Hepatic stellate cell (primary cell): ENCODE measurements at regions not wholly inside any gene's neighbourhood (a gene's known extent, or its start where the extent isn't known, plus 50 kb on each side); places are given as distances from the start of the nearest gene placed in this dataset.
"Not testable (repeated sequence)": the region's sequence is repeated elsewhere in the genome, so short reads cannot be mapped to it uniquely, and the experiment has no call there.

ENCODE experiments used
- DNase-seq: peaks from one replicate; pipeline ENCODE4 v3.0.0; 2011; ENCODE audit warnings: low spot score

DNA sequence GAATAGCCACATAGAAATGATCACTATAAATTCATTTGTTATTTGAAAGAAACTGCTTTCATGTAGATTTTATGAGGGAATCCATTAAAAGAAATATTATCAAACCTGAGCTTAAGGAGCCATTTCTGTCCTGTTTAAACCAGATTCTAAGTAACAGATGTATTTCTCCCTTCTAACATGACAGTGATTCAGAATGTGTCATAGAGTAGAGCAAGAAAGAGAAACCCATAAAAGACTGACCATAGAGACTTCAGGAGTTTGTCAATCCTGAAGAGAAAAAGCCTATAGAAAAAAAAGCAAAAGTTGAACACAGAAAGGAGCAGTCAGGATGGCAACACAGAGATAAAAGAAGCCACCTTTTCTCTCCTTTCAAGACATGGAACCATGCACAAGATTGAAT, 390.6 kb downstream of the PRIM2 start:
- DNase-seq, result peak; percentile 0

DNA sequence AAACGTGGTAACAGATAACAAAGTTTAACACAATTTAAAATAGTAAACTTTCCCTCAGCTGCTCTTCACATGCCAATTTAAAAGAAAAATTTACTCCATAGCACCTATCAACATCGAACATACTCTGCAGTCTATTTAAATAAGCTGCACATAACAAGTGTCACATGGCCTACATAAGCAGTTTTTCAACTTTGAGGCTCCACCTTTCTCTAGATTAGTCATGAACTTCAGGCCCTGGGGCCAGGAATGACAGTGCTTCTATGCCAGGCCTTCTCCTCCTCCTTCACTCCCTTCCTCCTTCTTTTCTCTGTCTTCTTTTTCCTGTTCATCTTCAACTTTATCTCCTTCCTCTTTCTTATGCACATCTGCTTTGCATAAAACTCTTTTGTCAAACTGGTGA, 405.1 kb downstream of the PRIM2 start:
- DNase-seq, result not testable (repeated sequence)

DNA sequence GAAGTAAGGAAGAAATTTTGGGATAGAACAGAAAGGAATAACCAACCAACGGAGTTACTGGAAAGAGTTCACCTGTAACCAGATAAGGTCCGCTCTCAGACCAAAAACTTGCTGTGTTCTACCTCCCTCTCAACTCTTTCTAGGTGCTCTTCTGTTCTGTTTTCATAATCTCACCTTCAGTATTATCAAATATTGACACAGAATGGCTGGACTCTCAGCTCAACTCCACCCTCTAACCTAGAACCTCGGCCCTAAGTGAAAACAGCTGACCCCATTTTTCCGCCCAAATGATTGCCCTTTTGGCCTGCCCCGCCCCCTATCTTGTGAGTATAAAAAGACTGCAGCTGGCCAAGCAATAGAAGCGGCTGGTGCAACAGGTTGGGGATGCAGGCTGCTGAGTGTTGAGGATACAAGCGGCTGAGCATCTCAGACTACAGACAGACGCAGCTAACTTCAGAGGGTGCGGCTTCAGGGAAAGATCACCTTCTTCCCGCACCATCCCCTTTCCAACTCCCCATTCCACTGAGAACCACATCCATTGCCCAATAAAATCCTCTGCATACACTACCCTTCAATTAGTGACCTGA, 406.5 kb downstream of the PRIM2 start:
- not testable (repeated sequence) for DNase-seq

DNA sequence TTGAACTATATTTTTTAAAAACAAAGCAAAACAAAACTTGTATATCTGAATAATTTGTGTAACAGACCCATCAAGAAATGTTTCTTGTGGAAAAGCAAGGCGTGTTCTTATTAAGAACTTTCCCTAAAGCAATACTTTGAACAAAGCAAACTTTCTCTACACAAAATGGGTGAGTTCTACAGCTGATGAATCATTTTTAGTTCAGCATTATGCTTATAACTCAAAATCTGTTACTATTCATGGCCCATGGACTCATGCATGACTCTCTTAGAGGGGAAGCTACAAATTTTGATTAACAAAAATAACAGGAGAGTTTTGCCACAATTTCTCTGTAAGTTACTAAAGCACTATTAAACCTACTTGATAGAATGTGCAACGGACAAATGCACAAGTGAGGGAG, 412.0 kb downstream of the PRIM2 start:
- DNase-seq, result not testable (repeated sequence)

DNA sequence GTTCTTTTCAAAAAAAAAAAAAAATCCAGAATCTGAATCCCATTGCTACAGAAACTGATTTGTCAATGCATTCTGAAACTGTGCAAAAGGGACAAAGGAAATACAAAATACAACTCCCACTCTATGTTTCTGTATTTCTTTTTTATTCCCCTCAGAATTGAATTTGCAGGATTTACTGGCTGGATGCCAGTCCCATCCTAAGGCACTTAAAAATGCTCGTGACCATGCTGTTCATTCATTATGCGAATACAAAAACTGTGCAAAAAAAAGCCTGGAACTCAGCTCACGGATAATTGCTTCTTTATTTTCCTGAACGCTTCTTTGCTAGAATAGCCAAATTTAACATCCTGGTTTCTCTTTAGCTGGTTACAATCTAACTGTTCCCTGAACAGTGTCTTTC, 413.3 kb downstream of the PRIM2 start:
- DNase-seq, result not testable (repeated sequence)

DNA sequence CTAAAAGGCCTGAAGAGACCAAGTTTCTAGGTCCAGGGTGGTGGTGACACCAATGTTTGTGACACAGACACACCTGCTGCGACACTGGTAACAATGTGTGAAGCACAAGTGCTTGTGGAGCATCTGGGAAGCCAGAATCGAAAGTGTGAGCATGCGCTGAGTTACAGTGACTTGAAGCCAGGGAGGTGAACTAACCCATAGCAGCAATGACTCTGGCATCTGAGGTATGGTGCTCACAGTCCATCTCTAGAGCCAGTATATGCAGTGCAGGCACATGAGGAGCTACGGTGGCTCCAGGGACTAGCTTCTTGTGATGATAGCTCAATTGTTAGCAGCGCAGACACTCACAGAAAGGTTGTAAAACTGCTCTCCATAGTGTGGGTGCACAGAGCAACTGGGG, 430.3 kb downstream of the PRIM2 start:
- not testable (repeated sequence) for DNase-seq

DNA sequence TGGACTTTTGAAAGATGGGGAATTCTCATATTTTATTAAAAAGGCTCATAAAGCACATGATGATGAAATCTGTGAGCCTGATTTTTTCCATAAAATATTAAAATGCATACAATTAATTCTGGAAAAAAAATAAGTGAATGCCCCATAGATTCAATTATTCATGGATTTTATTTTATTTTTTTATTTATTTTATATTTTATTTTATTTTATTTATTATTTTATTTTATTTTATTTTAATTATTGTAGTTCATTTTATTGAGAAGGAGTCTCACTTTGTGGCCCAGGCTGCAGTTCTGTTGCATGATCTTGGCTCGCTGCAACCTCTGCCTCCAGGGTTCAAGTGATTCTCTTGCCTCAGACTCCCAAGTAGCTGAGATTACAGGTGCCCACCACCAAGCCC, 442.4 kb downstream of the PRIM2 start:
- DNase-seq, result not testable (repeated sequence)

DNA sequence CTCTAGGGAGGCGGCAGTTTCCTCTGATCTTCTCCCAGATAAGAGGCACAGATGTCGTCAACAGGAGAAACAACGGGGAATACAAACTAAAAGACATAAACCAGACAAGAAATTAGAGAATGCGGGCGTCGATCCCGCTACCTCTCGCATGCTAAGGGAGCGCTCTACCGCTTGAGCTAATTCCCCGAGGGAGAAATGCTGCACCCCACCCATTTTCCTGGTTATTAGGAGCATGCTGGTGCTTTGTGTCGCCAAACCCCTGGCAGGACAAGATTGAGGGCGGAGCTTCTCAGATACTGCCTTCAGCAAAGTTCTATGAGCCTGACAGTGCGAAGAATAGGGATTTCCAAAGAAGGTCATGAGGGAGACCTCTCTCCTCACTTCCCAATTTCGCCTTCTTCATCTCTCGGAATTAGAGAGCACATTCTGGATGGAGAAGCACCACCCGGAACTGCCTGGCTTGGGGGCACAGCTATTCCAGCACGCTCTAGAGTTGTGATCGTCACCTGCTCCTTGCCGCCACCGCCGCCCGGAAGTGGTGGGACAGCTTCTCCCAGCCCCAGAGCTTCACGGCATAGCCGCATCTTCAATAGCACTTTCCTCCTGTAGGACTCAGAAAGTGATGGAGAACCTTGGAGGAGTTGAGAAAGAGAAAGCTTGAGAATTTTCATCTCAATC, 475.4 kb downstream of the PRIM2 start:
- not testable (repeated sequence) for DNase-seq

DNA sequence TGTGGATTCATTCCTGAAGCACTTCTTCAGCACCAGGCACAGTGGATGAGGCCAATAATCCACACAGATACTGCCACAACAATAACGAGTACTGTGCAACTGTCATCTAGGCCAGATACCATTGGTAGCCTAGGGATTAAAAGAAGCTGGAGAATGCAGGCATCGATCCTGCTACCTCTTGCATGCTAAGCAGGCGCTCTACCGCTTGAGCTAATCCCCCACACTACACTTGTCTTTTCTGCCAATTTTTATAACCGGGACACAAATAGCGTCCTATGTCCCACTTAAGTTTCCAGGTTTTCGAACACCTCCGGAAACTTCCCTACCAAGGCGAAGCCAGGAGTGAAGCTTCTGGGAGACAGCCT, 475.9 kb downstream of the PRIM2 start:
- not testable (repeated sequence) for DNase-seq

DNA sequence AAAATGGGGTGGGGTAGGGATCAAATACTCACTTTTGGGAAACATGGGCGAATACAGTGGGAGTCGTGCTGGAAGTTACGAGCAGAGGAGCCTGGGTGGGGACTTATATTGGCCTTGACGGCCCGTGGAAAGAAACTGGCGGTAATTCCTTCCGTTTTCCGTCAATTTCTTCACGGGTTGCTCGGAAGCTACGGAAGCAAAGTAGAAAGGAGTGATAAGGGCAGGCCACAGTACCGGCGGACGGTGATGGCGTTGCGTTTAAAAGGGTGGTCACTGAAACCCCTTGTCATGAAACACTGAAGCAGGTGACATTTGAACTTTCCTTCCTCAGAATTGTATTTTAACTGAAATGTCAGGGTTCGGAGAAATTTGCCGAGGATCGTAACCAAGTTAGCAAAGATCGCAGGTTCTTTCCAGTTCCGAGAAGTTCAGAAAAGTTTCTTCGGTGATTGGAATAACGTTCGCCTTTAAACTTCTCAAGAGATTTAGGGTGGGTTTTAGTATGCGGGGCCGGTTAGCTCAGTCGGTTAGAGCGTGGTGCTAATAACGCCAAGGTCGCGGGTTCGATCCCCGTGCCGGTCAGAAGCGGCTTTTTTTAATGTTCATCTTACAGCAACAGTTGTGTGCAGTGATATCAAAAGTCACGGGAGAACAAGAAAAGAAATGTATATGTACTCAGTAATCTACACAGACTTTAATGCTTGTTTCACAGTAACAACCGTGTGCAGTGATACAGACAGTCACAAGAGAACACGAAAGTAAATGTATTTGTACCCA, 482.5 kb downstream of the PRIM2 start:
- DNase-seq, result not testable (repeated sequence)

DNA sequence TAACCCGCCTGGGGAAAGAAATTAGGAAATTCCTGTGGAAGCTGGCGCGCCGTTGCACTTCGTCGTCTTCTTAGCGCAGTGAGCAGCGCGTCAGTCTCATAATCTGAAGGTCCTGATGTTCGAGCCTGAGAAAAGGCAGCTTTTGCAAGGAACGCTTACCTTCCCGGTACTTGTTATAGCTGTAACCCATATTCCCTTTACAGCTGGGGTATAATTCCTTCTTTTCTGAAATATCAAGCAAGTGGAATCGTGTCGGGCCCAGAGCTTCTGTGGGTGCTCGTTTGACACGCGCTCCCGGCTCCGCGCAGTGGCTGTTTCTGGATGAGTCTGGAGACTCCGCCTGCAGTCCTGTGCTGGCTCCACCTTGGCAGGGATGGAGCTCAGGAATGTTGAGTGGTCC, 491.2 kb downstream of the PRIM2 start:
- not testable (repeated sequence) for DNase-seq

DNA sequence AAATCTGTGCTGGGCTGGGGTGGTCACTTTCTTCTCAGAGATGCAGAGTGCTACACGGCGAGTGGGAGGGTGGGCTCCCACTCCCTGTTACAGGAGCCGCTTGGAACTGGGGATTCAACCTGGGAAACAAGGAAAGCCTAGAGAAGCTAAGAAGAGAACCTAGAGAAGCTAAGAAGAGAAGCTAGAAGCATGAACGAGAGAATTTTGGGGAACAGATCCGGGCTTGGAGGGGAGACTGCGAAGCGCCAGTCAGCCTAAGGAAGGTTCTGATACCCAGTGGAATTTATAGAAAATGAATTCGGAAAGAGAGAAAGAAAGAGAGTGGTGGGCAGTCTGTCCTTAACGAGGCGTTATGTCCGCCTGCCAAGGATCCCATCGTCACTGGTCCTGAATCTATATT, 492.0 kb downstream of the PRIM2 start:
- not testable (repeated sequence) for DNase-seq

DNA sequence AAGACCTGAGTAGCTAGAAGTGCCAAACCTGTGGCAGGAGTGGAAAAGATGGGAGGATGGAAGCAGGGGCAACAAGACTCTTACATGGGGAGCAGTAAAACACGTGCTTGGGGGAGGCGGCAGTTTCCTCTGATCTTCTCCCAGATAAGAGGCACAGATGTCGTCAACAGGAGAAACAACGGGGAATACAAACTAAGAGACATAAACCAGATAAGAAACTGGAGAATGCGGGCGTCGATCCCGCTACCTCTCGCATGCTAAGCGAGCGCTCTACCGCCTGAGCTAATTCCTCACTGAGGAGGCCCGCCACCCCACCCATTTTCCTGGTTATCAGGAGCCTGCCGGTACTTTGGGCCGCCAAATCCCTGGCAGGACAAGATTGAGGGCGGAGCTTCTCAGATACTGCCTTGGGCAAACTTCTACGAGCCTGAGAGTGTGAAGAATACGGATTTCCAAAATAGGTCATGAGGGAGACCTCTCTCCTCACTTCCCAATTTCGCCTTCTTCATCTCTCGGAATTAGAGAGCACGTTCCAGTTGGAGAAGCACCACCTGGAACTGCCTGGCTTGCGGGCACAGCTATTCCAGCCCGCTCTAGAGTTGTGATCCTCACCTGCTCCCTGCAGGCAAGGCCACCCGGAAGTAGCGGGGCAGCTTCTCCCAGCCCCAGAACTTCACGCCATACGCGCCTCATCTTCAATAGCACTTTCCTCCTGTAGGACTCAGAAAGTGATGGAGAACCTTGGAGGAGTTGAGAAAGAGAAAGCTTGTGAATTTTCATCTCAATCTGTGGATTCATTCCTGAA, 496.0 kb downstream of the PRIM2 start:
- DNase-seq, result not testable (repeated sequence)

DNA sequence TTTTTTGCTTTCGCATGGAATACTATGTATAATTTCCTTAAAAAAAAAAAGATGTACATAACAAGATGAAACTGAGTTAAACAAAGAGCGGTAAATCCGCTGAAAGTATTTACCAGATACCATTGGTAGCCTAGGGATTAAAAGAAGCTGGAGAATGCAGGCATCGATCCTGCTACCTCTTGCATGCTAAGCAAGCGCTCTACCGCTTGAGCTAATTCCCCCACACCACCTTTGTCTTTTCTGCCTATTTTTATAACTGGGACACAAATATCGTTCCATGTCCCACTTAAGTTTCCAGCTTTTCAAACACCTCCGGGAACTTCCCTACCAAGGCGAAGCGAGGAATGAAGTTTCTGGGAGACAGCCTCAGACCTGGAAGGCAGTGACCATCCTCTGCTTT, 498.4 kb downstream of the PRIM2 start:
- not testable (repeated sequence) for DNase-seq

DNA sequence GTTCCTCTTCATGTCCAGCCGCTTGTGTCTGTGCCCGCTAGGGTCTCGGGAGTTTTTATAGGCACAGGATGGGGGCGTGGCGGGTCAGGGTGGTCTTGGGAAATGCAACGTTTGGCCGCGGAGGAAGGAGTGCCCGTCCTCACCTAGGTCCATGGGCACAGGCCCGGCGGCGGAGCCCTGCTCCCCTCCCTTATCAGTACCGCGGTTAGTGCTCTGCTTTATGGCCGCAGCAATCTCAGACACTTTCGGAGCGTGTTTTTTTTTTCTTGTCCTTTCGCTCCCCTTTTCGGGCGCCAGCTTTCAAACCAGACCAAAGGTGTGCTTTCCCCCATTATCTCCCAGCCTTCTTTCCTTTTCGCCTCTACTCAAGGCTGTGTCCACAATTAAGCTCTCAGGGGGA, 503.9 kb downstream of the PRIM2 start:
- DNase-seq, result not testable (repeated sequence)

DNA sequence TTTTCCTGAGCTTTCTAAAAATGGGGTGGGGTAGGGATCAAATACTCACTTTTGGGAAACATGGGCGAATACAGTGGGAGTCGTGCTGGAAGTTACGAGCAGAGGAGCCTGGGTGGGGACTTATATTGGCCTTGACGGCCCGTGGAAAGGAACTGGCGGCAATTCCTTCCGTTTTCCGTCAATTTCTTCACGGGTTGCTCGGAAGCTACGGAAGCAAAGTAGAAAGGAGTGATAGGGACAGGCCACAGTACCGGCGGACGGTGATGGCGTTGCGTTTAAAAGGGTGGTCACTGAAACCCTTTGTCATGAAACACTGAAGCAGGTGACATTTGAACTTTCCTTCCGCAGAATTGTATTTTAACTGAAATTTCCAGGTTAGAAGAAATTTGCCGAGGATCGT, 505.0 kb downstream of the PRIM2 start:
- not testable (repeated sequence) for DNase-seq

DNA sequence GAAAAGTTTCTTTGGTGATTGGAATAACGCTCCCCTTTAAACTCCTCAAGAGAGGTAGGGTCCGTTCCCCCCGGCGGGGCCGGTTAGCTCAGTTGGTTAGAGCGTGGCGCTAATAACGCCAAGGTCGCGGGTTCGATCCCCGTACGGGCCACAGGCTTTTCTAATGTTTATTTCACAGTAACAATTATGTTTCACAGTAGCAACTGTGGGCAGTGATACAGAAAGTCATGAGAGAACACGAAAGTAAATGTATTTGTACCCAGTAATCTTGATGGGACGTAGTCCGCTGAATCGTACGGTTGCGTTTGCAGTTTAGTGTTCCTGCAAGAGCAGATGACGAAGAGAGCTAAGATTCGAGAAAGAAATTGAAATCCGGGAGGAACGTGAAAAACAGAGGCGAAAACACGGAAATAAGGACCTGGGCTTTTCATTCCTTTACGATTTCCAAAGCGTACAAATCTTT, 505.5 kb downstream of the PRIM2 start:
- DNase-seq, result no peak

DNA sequence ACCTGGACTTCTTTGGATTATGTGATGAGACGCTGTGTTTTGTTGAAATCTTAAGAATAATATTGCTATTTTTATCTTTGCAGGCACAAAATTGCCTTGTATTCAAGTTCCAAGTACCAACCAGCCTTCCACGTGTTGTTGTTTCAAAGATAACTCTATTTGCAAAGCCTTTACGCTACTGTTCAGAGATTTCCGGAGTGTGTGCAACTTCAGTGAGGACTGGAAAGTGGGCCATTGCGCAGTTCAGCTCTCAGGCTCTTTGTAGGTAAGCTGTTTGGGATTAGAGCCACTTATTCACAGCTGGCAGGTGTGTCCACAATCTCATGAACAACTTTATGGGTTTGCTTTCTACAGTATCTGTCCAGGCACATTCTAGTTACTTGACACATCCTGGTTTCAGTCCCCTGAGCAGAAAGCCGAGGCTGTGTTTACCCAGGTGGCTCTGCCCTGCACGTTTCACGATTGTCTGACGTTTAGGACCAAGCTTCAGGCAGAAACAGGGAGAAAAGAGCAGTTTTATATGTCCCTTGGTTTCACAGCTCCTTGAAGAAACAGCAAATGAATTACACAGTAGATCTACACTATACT, 520.3 kb downstream of the PRIM2 start:
- not testable (repeated sequence) for DNase-seq

DNA sequence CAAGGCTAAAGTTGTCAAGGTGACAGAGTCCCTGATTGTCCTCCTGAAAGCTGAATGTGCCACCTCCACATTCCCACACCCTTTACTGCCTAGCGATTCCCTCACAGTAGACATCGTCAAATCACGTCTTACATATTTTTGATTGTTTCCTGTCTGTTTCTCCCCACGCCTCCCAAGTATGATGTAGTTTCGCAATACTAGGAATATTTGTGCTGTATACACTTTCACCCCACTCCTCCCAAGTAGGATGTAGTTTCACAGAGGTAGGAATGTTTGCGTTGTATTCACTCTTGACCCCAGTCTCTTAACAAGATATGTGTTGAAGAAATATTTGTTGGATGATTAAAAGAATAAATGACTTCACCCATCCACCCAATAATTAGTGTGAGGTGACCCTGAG, 524.1 kb downstream of the PRIM2 start:
- not testable (repeated sequence) for DNase-seq

DNA sequence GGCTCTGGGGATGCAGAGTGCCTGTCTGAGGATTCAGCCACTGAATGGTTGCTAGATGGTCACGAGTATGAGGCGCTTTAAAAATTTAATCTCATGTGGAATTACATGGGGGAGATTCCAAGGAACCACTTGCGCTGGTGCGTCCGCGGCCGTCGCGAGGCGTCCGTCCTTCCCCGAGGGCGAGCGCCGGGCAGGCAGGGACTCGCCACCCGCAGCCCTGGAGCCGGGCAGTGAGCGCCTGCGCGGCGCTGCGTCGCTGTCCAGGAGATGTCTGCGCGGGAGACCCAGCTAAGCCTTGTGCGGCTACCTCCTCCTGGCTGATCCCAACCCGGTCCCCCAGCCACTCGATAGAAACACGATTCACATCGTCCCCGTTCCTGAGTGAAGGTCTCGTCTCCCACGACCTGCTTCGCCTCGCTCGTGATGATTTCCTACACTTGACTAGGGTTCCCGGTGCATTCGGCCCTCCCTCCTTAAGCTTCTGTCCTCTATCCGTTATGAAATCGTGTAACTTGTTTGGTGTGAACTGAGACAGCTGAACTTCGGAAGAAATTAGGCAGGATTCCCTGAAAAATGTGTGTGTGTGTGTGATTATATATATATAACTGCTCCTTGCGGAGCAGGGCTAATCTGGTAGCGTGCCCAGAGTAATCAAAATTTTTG, 536.4 kb downstream of the PRIM2 start:
- peak; percentile 0 for DNase-seq
